ENCODE measurements at regions not wholly inside any gene's neighbourhood (a gene's known extent, or its start where the extent isn't known, plus 50 kb on each side); places are given as distances from the start of the nearest gene placed in this dataset.

DNA sequence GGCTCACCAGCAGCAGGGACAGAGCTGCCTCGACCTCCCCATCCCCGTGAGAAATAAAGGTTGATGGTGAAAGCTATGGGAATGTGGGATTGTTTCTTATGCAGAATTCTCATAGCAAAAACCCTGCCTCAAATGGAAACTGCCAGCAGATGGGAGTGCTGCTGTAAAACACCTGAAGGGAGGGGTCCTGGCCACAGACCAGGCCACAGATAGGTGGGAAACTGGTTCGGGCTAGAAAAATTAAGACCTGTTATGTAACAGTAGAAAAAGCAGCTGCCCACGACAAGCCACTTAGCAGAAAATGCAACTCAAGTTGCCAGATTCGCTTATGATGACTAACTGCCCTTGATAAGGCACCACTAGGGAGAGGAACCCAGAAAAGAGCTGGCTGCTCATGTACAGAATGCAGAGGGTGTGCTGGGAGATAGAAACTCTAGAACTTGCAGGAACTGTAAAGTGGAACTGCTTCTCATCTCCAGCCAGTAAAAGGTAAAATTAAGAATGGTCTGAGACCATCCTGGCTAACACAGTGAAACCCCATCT is 114.5 kb upstream of the SALL3 start:
- TF ChIP-seq POLR2A (IDR thresholded peaks at IDR 0.05): no peak
- TF ChIP-seq, protein P1, sequence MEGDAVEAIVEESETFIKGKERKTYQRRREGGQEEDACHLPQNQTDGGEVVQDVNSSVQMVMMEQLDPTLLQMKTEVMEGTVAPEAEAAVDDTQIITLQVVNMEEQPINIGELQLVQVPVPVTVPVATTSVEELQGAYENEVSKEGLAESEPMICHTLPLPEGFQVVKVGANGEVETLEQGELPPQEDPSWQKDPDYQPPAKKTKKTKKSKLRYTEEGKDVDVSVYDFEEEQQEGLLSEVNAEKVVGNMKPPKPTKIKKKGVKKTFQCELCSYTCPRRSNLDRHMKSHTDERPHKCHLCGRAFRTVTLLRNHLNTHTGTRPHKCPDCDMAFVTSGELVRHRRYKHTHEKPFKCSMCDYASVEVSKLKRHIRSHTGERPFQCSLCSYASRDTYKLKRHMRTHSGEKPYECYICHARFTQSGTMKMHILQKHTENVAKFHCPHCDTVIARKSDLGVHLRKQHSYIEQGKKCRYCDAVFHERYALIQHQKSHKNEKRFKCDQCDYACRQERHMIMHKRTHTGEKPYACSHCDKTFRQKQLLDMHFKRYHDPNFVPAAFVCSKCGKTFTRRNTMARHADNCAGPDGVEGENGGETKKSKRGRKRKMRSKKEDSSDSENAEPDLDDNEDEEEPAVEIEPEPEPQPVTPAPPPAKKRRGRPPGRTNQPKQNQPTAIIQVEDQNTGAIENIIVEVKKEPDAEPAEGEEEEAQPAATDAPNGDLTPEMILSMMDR (IDR thresholded peaks at IDR 0.05): no peak
